M059J (cell line): ENCODE measurements at regions not wholly inside any gene's neighbourhood (a gene's known extent, or its start where the extent isn't known, plus 50 kb on each side); places are given as distances from the start of the nearest gene placed in this dataset.
"Not testable (repeated sequence)": the region's sequence is repeated elsewhere in the genome, so short reads cannot be mapped to it uniquely, and the experiment has no call there.

Experiments used
- DNase-seq: peaks from one replicate; pipeline ENCODE4 v3.0.0-alpha.2; 2012; ENCODE audit warnings: low read depth

DNA sequence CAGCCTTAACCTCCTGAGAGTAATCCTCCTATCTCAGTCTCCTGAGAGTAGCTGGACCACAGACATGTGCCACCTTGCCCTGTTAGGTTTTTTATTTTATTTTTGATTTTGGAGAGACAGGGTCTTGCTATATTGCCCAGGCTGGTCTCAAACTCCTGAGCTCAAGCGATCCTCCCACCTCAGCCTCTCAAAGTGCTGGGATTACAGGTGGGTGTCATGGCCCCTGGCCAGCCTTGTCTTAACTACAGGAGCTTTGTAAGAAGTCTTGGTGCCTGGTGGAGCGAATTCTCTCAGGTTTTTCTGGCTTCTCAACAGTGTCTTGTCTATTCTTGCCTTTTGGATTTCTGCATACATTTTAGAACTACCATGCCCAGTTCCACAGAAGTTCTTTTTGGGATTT lies 546.4 kb downstream of the TBC1D22A start:
- DNase-seq = no peak

- no peak for DNase-seq
Measured at GRCh38 chr22:47307822-47308221, 545.4 kb downstream of the TBC1D22A start.

DNA sequence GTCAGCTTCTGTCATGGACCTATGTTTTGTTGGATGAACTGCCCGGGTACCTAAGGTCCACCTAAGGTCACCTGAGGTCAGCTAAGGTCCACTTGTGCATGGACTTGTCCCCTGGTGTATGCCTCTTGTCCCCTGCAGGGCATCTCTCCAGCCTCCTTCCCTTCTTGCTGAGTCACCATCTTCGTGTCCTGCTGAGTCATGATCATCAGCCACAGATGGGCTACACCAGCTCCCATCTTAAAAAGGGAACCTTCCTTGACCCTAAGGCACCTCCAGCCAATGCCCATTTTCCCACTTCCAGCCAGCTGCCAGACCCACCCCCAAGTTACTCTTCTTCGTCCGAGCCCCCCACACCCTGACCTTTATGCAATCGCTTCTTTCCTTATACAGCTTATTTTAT lies 544.9 kb downstream of the TBC1D22A start:
- peak; percentile 63 for DNase-seq

- no peak for DNase-seq
Measured at GRCh38 chr22:47304854-47305253, 542.4 kb downstream of the TBC1D22A start.

DNA sequence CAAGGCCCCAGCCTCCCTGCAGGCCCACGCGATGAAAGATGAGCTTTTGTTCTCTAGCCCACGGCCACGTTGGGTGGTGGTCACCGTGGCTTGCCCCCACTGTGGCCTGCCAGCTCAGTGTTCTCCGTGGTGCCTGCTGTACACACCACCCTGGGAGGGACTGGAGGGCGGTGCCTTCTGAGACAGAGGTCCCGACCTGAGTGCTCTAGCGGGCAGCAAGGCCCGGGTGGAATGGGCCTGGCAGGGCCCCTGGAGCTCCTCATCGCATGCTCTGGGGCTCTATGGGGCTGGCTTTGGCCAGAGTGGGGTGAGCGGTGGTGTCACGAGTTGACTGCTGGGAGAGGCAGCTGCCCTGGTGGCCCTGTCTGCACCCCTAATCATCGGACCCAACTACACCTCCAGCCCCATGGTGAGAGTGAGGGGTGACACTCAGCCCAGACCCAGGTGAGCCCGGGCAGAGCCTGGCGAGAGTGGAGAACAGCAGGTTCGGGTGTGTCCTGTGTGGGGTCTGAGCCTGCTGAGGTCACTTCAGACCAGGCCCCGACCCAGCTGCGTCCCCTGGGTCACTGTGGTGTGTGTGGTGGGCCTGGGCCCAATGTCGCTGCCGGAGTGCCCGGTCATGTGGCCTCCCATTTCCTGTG lies 541.9 kb downstream of the TBC1D22A start:
- no peak for DNase-seq

DNA sequence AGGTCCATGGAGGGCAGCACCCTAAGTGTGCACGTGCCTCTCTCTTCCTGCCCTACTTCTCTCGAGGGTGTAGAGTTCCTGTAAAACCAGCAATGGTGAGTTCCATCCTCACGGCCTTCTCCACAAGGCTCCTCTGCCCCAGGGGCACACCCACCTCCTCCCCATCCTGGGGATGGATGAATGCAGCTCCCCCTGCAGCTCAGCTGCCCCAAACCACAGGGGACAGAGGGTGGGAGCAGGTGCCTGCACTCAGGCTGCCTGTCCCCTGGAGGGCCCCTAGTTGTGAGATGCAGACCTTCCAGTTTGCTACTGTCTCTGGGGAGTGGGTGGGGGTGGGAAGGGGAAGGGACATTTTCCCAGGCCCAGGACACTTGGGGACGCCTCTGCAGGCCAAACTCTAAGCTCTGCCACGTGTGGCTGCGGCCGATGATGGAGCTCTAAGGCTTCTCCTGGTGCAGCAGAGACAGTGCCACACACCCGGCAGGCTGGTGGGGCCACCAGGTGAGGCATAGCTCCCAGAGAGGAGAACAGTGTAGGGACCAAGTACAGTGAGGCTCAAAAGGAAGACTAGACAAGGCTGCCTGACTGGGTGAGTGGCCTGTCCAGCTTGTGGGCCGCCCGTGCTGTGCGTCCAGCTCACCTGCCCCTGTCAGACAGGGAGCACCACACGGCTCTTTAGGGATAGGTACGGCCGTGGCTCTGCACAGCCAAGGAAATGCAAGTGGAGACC lies 540.9 kb downstream of the TBC1D22A start:
- no peak for DNase-seq

- DNase-seq = not testable (repeated sequence)
Measured at GRCh38 chr22:47302587-47302986, 540.1 kb downstream of the TBC1D22A start.

DNA sequence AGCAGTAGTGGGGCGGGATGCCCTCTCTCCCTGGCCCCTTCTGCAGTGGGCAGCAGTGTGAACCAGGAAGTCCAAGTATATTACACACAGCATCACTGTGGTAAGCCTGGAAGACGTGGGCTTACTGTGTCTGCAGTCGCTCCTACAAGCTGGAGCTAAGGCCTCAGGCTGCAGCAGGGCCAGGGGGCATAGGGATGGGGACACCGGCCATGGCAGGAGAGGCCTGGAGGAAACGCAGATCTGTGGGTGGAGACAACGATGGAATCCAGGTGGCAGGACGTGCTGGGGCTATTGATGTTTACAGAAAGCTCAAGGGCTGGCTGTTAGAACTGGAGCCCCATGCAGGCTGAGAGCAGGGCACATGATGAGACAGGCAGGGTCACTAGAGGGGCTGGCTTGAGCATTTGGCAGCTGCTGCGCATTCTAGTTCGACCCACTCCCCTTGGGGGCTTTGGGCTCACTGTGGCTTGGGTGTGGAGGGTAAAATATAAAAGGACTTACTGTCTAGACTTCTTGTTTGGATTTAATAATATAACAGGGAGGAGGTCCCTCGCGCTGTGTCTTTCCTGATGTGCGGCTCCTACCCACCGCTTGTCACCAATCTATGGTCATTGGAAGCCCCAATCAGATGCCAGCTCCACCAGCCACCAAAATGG lies 539.5 kb downstream of the TBC1D22A start:
- DNase-seq = no peak

DNA sequence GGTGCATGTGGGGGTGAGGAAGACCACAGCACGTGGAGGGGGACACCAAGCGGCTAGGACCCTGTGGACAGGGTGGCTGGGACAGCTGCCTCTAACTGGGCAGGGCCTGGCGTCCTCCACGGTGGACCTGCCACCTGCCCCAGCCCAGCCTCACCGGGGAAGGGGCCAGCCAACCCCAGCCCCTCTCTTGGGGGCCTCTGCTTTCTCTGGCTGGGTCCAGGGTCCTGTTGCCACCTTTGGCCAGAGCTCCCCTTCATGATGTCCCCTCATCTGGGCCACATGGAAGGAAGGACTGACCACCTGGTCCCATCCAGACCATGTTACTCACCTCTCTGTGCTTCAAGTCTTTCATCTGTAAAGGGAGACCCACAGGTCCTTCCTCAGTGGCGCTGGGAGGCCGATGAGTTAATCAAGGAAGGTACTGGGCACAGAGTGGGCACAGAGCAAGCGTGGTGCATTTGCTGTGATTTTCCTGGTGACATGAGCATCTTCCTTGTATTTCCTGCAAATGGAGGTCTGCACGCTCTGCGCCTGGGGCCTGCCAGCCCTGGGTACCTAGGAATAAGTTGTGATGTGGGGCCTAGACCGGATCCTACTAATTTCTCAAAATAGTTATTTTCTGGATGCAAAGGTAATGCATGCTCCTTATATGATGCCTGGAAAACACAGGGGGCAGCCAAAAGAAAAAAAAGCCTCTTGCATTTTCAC lies 538.4 kb downstream of the TBC1D22A start:
- DNase-seq = no peak

DNA sequence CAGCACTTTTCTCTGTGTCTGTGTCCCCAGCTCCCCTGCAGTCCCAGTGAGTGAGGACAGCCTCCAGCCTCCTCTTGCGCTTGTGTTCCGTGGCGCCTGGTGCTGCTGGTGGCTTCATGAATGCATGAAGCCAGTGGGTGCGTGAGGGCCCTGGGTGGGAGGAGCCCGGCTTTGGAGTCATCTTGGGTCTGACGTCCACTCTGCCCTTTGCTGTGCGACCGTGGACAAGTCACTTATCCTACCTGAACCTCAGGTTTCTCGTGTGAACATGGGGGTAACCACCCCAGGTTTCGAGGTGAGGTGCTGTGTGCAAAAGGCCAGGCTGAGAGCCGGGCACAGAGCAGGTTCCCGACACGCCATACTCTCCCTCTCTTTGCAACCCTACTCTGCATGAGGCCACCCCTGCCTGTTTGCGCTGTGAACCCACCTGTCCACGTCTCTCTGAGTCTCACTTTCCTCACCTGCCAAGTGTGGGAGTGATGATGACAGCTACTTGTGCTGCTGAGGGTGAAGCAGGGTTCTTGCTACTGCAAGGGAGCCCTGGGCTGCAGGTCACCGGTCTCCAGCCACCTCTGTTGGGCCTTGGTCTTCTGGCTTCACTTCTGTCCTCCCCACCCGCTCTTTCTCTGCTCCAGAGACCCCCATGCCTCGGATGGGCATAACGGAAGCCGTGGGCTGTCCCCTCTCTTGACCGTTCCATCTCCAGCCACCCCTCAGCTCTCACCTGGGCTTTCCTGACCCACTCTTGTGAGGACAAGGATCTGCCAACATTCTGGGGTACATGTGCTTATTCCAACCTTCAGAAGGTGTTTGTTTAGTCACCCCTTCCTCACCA lies 537.6 kb downstream of the TBC1D22A start:
- DNase-seq = no peak

GRCh38 chr22:47299211-47299862 lies 536.9 kb downstream of the TBC1D22A start:
- no peak for DNase-seq

DNA sequence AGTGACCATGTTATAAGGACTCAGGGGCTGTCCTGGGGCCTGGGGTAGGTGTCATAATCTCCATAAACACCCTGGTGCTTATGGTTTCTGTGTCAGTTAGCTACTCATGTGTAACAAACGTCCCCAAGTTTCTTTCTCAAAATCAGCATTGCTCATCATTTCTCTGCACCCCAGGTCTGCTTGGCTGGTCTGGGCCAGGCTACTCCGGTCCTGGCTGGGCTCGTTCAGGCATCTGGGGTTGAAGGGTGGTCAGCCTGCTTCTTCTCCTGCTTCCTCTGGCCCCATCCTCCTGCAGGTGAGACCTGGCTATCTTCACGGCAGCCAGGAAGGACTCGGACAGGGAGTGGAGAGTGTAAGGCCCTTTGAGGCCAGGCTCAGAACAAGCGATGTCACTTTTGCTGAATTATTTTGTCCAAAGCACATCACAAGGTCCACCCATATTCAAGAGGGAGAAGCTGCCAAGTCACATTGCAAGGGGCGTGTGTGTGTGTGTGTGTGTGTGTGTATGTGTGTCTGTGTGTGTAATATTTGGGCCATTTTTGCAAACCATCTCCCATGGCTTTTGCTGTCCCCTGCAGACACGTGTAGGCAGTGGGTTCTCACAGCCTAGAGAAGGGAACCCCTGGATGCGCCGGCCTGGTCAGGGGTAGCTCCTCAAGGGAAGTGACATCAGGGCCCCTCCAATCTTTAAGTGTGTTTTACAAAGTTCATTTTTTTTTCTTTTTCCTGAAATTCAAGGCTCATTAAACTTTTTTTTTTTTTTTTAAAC lies 535.8 kb downstream of the TBC1D22A start:
- no peak for DNase-seq

- no peak for DNase-seq
Measured at GRCh38 chr22:47297261-47298016, 535.0 kb downstream of the TBC1D22A start.

GRCh38 chr22:47296405-47297260 lies 534.2 kb downstream of the TBC1D22A start:
- DNase-seq = peak; percentile 6

GRCh38 chr22:47295982-47296381 lies 533.5 kb downstream of the TBC1D22A start:
- no peak for DNase-seq

GRCh38 chr22:47295226-47295901 lies 532.9 kb downstream of the TBC1D22A start:
- no peak for DNase-seq

DNA sequence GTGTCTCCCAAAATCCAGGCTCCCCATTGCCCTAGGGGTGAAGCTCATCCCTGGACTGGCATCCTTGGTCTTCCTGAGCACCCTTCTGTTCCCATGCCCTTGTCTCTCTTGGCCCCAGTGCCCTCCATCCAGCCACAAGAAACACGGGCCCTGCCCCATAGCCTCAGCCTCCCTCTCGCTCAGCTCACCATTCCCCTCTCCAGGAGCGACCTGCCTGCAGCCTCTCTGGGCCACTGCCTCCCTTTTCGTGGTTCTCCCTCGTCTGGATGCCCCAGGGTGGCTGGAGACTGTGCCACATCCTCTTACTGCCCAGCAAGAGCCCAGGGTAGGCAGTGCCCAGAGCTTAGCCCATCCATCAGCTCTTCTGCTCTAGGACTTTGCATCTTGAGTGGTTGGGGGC lies 532.1 kb downstream of the TBC1D22A start:
- DNase-seq = no peak

DNA sequence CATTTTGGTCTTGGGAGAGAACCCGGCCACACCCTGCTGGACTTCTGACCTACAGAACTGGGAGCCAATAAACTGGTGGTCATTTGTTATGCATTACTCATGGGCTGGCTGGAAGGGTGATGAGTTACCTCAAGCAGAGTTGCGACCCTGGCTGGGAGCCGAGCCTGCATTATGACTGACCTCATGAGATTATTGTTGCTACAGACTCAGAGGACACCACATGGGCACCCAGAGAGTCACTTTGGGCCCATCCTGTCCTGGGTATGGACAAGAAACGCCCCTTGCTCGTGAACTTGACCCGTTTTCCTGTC lies 531.7 kb downstream of the TBC1D22A start:
- peak; percentile 87 for DNase-seq
